ENCODE measurements at regions not wholly inside any gene's neighbourhood (a gene's known extent, or its start where the extent isn't known, plus 50 kb on each side); places are given as distances from the start of the nearest gene placed in this dataset.

- no peak overlapping the region for H4K8ac ChIP-seq (replicated peaks; ENCODE audit: insufficient read length, low read depth, low read length)
- no peak overlapping the region for H4K5ac ChIP-seq (ENCODE audit: insufficient read length, low read depth, low read length)
- no peak overlapping the region for H2BK120ac ChIP-seq (ENCODE audit: low read depth, low read length, poor library complexity, severe bottlenecking)
- H3K14ac ChIP-seq (ENCODE audit: insufficient read depth, low read length) = no peak overlapping the region
- no peak overlapping the region for H2BK12ac ChIP-seq (ENCODE audit: insufficient read length, low read depth, low read length)
- peaks cover 6% of the 10 kb centered on the region; the same call in 1 of the 2 replicates for H3K4me1 ChIP-seq (ENCODE audit: insufficient read depth, low read length)
- H3K27me3 ChIP-seq (ENCODE audit: insufficient read depth, low read length) = no peaks in the 10 kb centered on the region
- H2BK15ac ChIP-seq (ENCODE audit: low read depth, low read length) = no peak overlapping the region
- no peak overlapping the region for H3K18ac ChIP-seq (ENCODE audit: insufficient read length, low read depth, low read length)
- H2BK5ac ChIP-seq (ENCODE audit: insufficient read length, low read length) = no peak overlapping the region
- H3K27ac ChIP-seq (ENCODE audit: insufficient read length, low read depth, low read length) = no peak overlapping the region
- no peak for TF ChIP-seq CTCF (conservative IDR thresholded peaks at IDR 0.05)
- H3K4ac ChIP-seq (ENCODE audit: low read depth, low read length) = no peak overlapping the region
- H3K23ac ChIP-seq (ENCODE audit: insufficient read length, low read depth, low read length) = no peak overlapping the region
- no peaks in the 10 kb centered on the region for H3K79me1 ChIP-seq (ENCODE audit: insufficient read depth, low read depth, low read length, poor library complexity, severe bottlenecking)
- no peak for DNase-seq
- Mint-ChIP-seq H3K4me3 (no peak overlapping the region), H3K36me3 (ENCODE audit: insufficient read depth in 1 of 3, low read depth in 3 of 3) (no peaks in the 10 kb centered on the region), H3K27me3 (ENCODE audit: low read depth) (peaks cover 2% of the 10 kb centered on the region), H3K4me1 (peaks cover 35 to 40% of the 10 kb centered on the region in 2 experiments), H3K9me3 (no peaks in the 10 kb centered on the region), H3K27ac (no peak overlapping the region)
- no peak overlapping the region for H3K56ac ChIP-seq (ENCODE audit: insufficient read length, low read depth, low read length)
- H2BK20ac ChIP-seq (ENCODE audit: low read depth, low read length, poor library complexity, severe bottlenecking) = no peak overlapping the region
- H3K4me2 ChIP-seq (ENCODE audit: insufficient read depth, insufficient read length, low read length) = no peak overlapping the region
- H3T11ph ChIP-seq (ENCODE audit: low read length) = no peak overlapping the region
- no peaks in the 10 kb centered on the region for H3K23me2 ChIP-seq (ENCODE audit: insufficient read length, low read depth, low read length, poor library complexity, severe bottlenecking)
- H3K9me3 ChIP-seq (ENCODE audit: control insufficient read depth, low read depth, low read length) = no peaks in the 10 kb centered on the region
- no peaks in the 10 kb centered on the region for H3K79me2 ChIP-seq (ENCODE audit: insufficient read depth, low read length)
- H2AK5ac ChIP-seq (ENCODE audit: insufficient read length, low read length) = no peak overlapping the region
- WGBS (ENCODE audit: extremely low coverage, insufficient read length, low lambda C conversion rate) = no CpG with 5 or more reads among the region's 2 CpGs
- H4K91ac ChIP-seq (ENCODE audit: insufficient read length, low read depth, low read length) = no peak overlapping the region
- H4K20me1 ChIP-seq (ENCODE audit: control insufficient read depth, insufficient read depth, insufficient read length) = no peaks in the 10 kb centered on the region
- H2AFZ ChIP-seq (ENCODE audit: low read length) = no peak overlapping the region
- no peak overlapping the region for H3K9ac ChIP-seq (ENCODE audit: extremely low read depth, insufficient read length, low read length)
These were observed 83.5 kb upstream of the BOD1 start for GRCh38 chr5:173699966-173700365.

All from H9 (cell line).